ENCODE measurements at regions not wholly inside any gene's neighbourhood (a gene's known extent, or its start where the extent isn't known, plus 50 kb on each side); places are given as distances from the start of the nearest gene placed in this dataset.

GRCh38 chr1:163824006-163824405 lies 502.3 kb downstream of the NUF2 start:
- H3K27me3 Mint-ChIP-seq: no peaks in the 10 kb centered on the region
- H3K9me3 Mint-ChIP-seq: peaks cover 4 to 8% (median 6%) of the 10 kb centered on the region in 3 donors
- no peak for ATAC-seq (replicated peaks in 1 of 4)
- Histone ChIP-seq H3K27ac (ENCODE audit: low read length) (no peak overlapping the region), H3K4me3 (ENCODE audit: control insufficient read depth in 1 of 2, extremely low read depth in 1 of 2, low read length in 1 of 2) (no peak overlapping the region), H3K9me3 (no peaks in the 10 kb centered on the region), H3K4me1 (ENCODE audit: control insufficient read depth in 1 of 2, extremely low read depth in 1 of 2, insufficient read depth in 2 of 2, low read length in 2 of 2) (no peaks in the 10 kb centered on the region), H3K36me3 (ENCODE audit: control insufficient read depth in 2 of 2, extremely low read depth in 1 of 2, insufficient read depth in 1 of 2, low read length in 1 of 2) (no peaks in the 10 kb centered on the region), H3K27me3 (replicated peaks in 1 of 2; ENCODE audit: control insufficient read depth in 2 of 2, extremely low read depth in 1 of 2, insufficient read depth in 2 of 2, low read length in 1 of 2) (no peaks in the 10 kb centered on the region)
- no peak overlapping the region for H3K27ac Mint-ChIP-seq
- no peaks in the 10 kb centered on the region for H3K36me3 Mint-ChIP-seq
- CTCF ChIA-PET: interaction anchor here in 1 of 2 donors (0.6 kb wide), 1 partner anchor 153 kb away, joined by 4 read pairs; no protein-coding TSS in a partner anchor
- WGBS (ENCODE audit: insufficient coverage): no CpG with 5 or more reads among the region's 1 CpG
- H3K4me3 Mint-ChIP-seq: no peak overlapping the region
- no peaks in the 10 kb centered on the region for H3K4me1 Mint-ChIP-seq
- DNase-seq: no peak
- POLR2A ChIA-PET: no interaction called here

- Histone ChIP-seq H3K27ac (ENCODE audit: low read length) (no peak overlapping the region), H3K4me1 (ENCODE audit: control insufficient read depth in 1 of 2, extremely low read depth in 1 of 2, insufficient read depth in 2 of 2, low read length in 2 of 2) (no peaks in the 10 kb centered on the region), H3K27me3 (replicated peaks in 1 of 2; ENCODE audit: control insufficient read depth in 2 of 2, extremely low read depth in 1 of 2, insufficient read depth in 2 of 2, low read length in 1 of 2) (no peaks in the 10 kb centered on the region), H3K4me3 (ENCODE audit: control insufficient read depth in 1 of 2, extremely low read depth in 1 of 2, low read length in 1 of 2) (no peak overlapping the region), H3K9me3 (no peaks in the 10 kb centered on the region), H3K36me3 (ENCODE audit: control insufficient read depth in 2 of 2, extremely low read depth in 1 of 2, insufficient read depth in 1 of 2, low read length in 1 of 2) (no peaks in the 10 kb centered on the region)
- no peaks in the 10 kb centered on the region for H3K27me3 Mint-ChIP-seq
- DNase-seq (no peak), ATAC-seq (replicated peaks in 1 of 4) (no peak)
- H3K4me1 Mint-ChIP-seq: no peaks in the 10 kb centered on the region
- H3K36me3 Mint-ChIP-seq: no peaks in the 10 kb centered on the region
- POLR2A ChIA-PET: no interaction called here
- CTCF ChIA-PET: no interaction called here
- H3K9me3 Mint-ChIP-seq: peaks cover under 1 to 8% (median 6%) of the 10 kb centered on the region in 3 donors
- H3K27ac Mint-ChIP-seq: no peak overlapping the region
- no peak overlapping the region for H3K4me3 Mint-ChIP-seq
- WGBS (ENCODE audit: insufficient coverage): no CpG with 5 or more reads among the region's 3 CpGs
Observed at GRCh38 chr1:163824490-163824889, 502.7 kb downstream of the NUF2 start.

- Histone ChIP-seq H3K9me3 (no peaks in the 10 kb centered on the region), H3K36me3 (ENCODE audit: control insufficient read depth in 2 of 2, extremely low read depth in 1 of 2, insufficient read depth in 1 of 2, low read length in 1 of 2) (no peaks in the 10 kb centered on the region), H3K27ac (ENCODE audit: low read length) (no peak overlapping the region), H3K4me3 (ENCODE audit: control insufficient read depth in 1 of 2, extremely low read depth in 1 of 2, low read length in 1 of 2) (no peak overlapping the region), H3K27me3 (replicated peaks in 1 of 2; ENCODE audit: control insufficient read depth in 2 of 2, extremely low read depth in 1 of 2, insufficient read depth in 2 of 2, low read length in 1 of 2) (no peaks in the 10 kb centered on the region), H3K4me1 (ENCODE audit: control insufficient read depth in 1 of 2, extremely low read depth in 1 of 2, insufficient read depth in 2 of 2, low read length in 2 of 2) (no peaks in the 10 kb centered on the region)
- H3K4me3 Mint-ChIP-seq: no peak overlapping the region
- H3K9me3 Mint-ChIP-seq: peaks cover 0 to 8% (median 6%) of the 10 kb centered on the region in 3 donors
- H3K36me3 Mint-ChIP-seq: no peaks in the 10 kb centered on the region
- CTCF ChIA-PET: no interaction called here
- POLR2A ChIA-PET: no interaction called here
- no peak overlapping the region for H3K27ac Mint-ChIP-seq
- WGBS (ENCODE audit: insufficient coverage): 92% methylated on average over 1 of the region's 3 CpGs
- no peaks in the 10 kb centered on the region for H3K27me3 Mint-ChIP-seq
- no peak for ATAC-seq (replicated peaks in 1 of 4)
- no peak for DNase-seq
- no peaks in the 10 kb centered on the region for H3K4me1 Mint-ChIP-seq
Observed at GRCh38 chr1:163826500-163826899, 504.7 kb downstream of the NUF2 start.

- Histone ChIP-seq H3K4me1 (ENCODE audit: control insufficient read depth in 1 of 2, extremely low read depth in 1 of 2, insufficient read depth in 2 of 2, low read length in 2 of 2) (no peaks in the 10 kb centered on the region), H3K9me3 (no peaks in the 10 kb centered on the region), H3K36me3 (ENCODE audit: control insufficient read depth in 2 of 2, extremely low read depth in 1 of 2, insufficient read depth in 1 of 2, low read length in 1 of 2) (no peaks in the 10 kb centered on the region), H3K27me3 (replicated peaks in 1 of 2; ENCODE audit: control insufficient read depth in 2 of 2, extremely low read depth in 1 of 2, insufficient read depth in 2 of 2, low read length in 1 of 2) (no peaks in the 10 kb centered on the region), H3K4me3 (ENCODE audit: control insufficient read depth in 1 of 2, extremely low read depth in 1 of 2, low read length in 1 of 2) (no peak overlapping the region), H3K27ac (ENCODE audit: low read length) (no peak overlapping the region)
- DNase-seq: no peak
- 90% methylated on average over 2 of the region's 2 CpGs for WGBS (ENCODE audit: insufficient coverage)
- H3K9me3 Mint-ChIP-seq: peaks cover 16 to 18% (median 16%) of the 10 kb centered on the region in 3 donors
- CTCF ChIA-PET: no interaction called here
- H3K4me1 Mint-ChIP-seq: no peaks in the 10 kb centered on the region
- POLR2A ChIA-PET: no interaction called here
- no peaks in the 10 kb centered on the region for H3K27me3 Mint-ChIP-seq
- H3K36me3 Mint-ChIP-seq: no peaks in the 10 kb centered on the region
- H3K4me3 Mint-ChIP-seq: no peak overlapping the region
- no peak for ATAC-seq (replicated peaks in 1 of 4)
- no peak overlapping the region for H3K27ac Mint-ChIP-seq
Observed at GRCh38 chr1:163834778-163835177, 513.0 kb downstream of the NUF2 start.

GRCh38 chr1:163836481-163836880 lies 514.7 kb downstream of the NUF2 start:
- H3K36me3 Mint-ChIP-seq: no peaks in the 10 kb centered on the region
- no peak overlapping the region for H3K27ac Mint-ChIP-seq
- H3K27me3 ChIP-seq (replicated peaks in 1 of 2; ENCODE audit: control insufficient read depth in 2 of 2, extremely low read depth in 1 of 2, insufficient read depth in 2 of 2, low read length in 1 of 2): no peaks in the 10 kb centered on the region
- H3K9me3 ChIP-seq: no peaks in the 10 kb centered on the region
- no peak for ATAC-seq (replicated peaks in 1 of 4)
- H3K4me3 ChIP-seq (ENCODE audit: control insufficient read depth in 1 of 2, extremely low read depth in 1 of 2, low read length in 1 of 2): no peak overlapping the region
- H3K9me3 Mint-ChIP-seq: peaks cover 16 to 18% (median 16%) of the 10 kb centered on the region in 3 donors
- H3K27ac ChIP-seq (ENCODE audit: low read length): no peak overlapping the region
- no peak for DNase-seq
- H3K4me3 Mint-ChIP-seq: no peak overlapping the region
- ChIA-PET CTCF (no interaction called here), POLR2A (interaction anchor here in 1 of 2 donors (0.6 kb wide), 1 partner anchor 12 kb away, joined by 3 read pairs; no protein-coding TSS in a partner anchor)
- no peaks in the 10 kb centered on the region for H3K4me1 Mint-ChIP-seq
- H3K4me1 ChIP-seq (ENCODE audit: control insufficient read depth in 1 of 2, extremely low read depth in 1 of 2, insufficient read depth in 2 of 2, low read length in 2 of 2): no peaks in the 10 kb centered on the region
- H3K36me3 ChIP-seq (ENCODE audit: control insufficient read depth in 2 of 2, extremely low read depth in 1 of 2, insufficient read depth in 1 of 2, low read length in 1 of 2): no peaks in the 10 kb centered on the region
- H3K27me3 Mint-ChIP-seq: no peaks in the 10 kb centered on the region
- WGBS (ENCODE audit: insufficient coverage): 50% methylated on average over 1 of the region's 1 CpG

GRCh38 chr1:163837206-163837605 lies 515.5 kb downstream of the NUF2 start:
- H3K36me3 ChIP-seq (ENCODE audit: control insufficient read depth in 2 of 2, extremely low read depth in 1 of 2, insufficient read depth in 1 of 2, low read length in 1 of 2): no peaks in the 10 kb centered on the region
- Mint-ChIP-seq H3K27me3 (no peaks in the 10 kb centered on the region), H3K9me3 (peaks cover 16 to 22% (median 16%) of the 10 kb centered on the region in 3 donors), H3K36me3 (no peaks in the 10 kb centered on the region), H3K27ac (no peak overlapping the region), H3K4me1 (no peaks in the 10 kb centered on the region), H3K4me3 (no peak overlapping the region)
- no peak for DNase-seq
- H3K4me1 ChIP-seq (ENCODE audit: control insufficient read depth in 1 of 2, extremely low read depth in 1 of 2, insufficient read depth in 2 of 2, low read length in 2 of 2): no peaks in the 10 kb centered on the region
- H3K9me3 ChIP-seq: no peaks in the 10 kb centered on the region
- CTCF ChIA-PET: no interaction called here
- no peak for ATAC-seq (replicated peaks in 1 of 4)
- no peak overlapping the region for H3K27ac ChIP-seq (ENCODE audit: low read length)
- POLR2A ChIA-PET: no interaction called here
- no peaks in the 10 kb centered on the region for H3K27me3 ChIP-seq (replicated peaks in 1 of 2; ENCODE audit: control insufficient read depth in 2 of 2, extremely low read depth in 1 of 2, insufficient read depth in 2 of 2, low read length in 1 of 2)
- WGBS (ENCODE audit: insufficient coverage): 83% methylated on average over 2 of the region's 3 CpGs
- H3K4me3 ChIP-seq (ENCODE audit: control insufficient read depth in 1 of 2, extremely low read depth in 1 of 2, low read length in 1 of 2): no peak overlapping the region

GRCh38 chr1:163842571-163842970 lies 520.8 kb downstream of the NUF2 start:
- ATAC-seq (replicated peaks in 1 of 4) (no peak), DNase-seq (no peak)
- H3K27me3 Mint-ChIP-seq: no peaks in the 10 kb centered on the region
- Histone ChIP-seq H3K4me1 (ENCODE audit: control insufficient read depth in 1 of 2, extremely low read depth in 1 of 2, insufficient read depth in 2 of 2, low read length in 2 of 2) (no peaks in the 10 kb centered on the region), H3K9me3 (no peaks in the 10 kb centered on the region), H3K4me3 (ENCODE audit: control insufficient read depth in 1 of 2, extremely low read depth in 1 of 2, low read length in 1 of 2) (no peak overlapping the region), H3K27ac (ENCODE audit: low read length) (no peak overlapping the region), H3K36me3 (ENCODE audit: control insufficient read depth in 2 of 2, extremely low read depth in 1 of 2, insufficient read depth in 1 of 2, low read length in 1 of 2) (no peaks in the 10 kb centered on the region), H3K27me3 (replicated peaks in 1 of 2; ENCODE audit: control insufficient read depth in 2 of 2, extremely low read depth in 1 of 2, insufficient read depth in 2 of 2, low read length in 1 of 2) (no peaks in the 10 kb centered on the region)
- H3K36me3 Mint-ChIP-seq: no peaks in the 10 kb centered on the region
- ChIA-PET CTCF (no interaction called here), POLR2A (no interaction called here)
- WGBS (ENCODE audit: insufficient coverage): no CpG with 5 or more reads among the region's 2 CpGs
- H3K4me3 Mint-ChIP-seq: no peak overlapping the region
- no peaks in the 10 kb centered on the region for H3K4me1 Mint-ChIP-seq
- no peak overlapping the region for H3K27ac Mint-ChIP-seq
- H3K9me3 Mint-ChIP-seq: peaks cover 8 to 18% (median 14%) of the 10 kb centered on the region in 3 donors
